Mammary epithelial cell (primary cell): ENCODE measurements at regions not wholly inside any gene's neighbourhood (a gene's known extent, or its start where the extent isn't known, plus 50 kb on each side); places are given as distances from the start of the nearest gene placed in this dataset.

Source experiments
- EZH2 ChIP-seq: IDR thresholded peaks from 2 replicates; pipeline ENCODE4 v1.6.1; 2012; ENCODE audit warnings: low read length, inconsistent platforms, borderline replicate concordance
- TF ChIP-seq, protein P1 (sequence below), 2 donors: IDR thresholded peaks in 1 of 2; conservative IDR thresholded peaks in 1 of 2; 2 replicates each; pipeline ENCODE4 v1.5.1; 2011 to 2012; ENCODE audit warnings: inconsistent platforms in 2 of 2, low read length in 2 of 2, mild to moderate bottlenecking in 2 of 2, control low read depth in 1 of 2, low read depth in 1 of 2; ENCODE audit not compliant: insufficient read depth in 1 of 2; ENCODE audit errors: extremely low read depth in 1 of 2

DNA sequence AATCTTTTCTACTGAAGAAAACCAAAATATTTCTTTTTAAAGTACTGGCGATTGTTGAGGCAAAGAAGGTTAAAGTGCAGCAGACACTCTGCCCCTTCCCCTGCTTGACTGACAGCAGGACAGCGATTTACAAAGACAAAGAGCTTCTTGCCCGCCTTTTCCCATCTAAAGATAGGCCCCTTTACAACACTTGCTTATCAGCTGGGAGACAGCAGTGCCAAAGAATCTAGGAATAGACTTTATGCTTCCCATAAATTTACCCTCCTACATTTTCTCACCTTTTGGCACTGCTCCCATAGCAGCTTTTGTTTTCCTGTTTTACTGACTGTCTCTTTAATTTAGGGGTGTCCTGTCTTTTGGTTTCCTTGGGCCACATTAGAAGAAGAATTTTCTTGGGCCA, 824.1 kb downstream of the CCSER2 start:
- TF ChIP-seq, protein P1, sequence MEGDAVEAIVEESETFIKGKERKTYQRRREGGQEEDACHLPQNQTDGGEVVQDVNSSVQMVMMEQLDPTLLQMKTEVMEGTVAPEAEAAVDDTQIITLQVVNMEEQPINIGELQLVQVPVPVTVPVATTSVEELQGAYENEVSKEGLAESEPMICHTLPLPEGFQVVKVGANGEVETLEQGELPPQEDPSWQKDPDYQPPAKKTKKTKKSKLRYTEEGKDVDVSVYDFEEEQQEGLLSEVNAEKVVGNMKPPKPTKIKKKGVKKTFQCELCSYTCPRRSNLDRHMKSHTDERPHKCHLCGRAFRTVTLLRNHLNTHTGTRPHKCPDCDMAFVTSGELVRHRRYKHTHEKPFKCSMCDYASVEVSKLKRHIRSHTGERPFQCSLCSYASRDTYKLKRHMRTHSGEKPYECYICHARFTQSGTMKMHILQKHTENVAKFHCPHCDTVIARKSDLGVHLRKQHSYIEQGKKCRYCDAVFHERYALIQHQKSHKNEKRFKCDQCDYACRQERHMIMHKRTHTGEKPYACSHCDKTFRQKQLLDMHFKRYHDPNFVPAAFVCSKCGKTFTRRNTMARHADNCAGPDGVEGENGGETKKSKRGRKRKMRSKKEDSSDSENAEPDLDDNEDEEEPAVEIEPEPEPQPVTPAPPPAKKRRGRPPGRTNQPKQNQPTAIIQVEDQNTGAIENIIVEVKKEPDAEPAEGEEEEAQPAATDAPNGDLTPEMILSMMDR (conservative IDR thresholded peaks at IDR 0.05 in 1 of 2, IDR thresholded peaks at IDR 0.05 in 1 of 2; ENCODE audit: extremely low read depth in 1 of 2, insufficient read depth in 1 of 2, low read depth in 1 of 2, low read length in 2 of 2): no peak
- TF ChIP-seq EZH2: no peak
